ENCODE measurements at regions not wholly inside any gene's neighbourhood (a gene's known extent, or its start where the extent isn't known, plus 50 kb on each side); places are given as distances from the start of the nearest gene placed in this dataset.

GRCh38 chr6:133637874-133638273 lies 251.0 kb upstream of the TCF21 start:
- Histone ChIP-seq H2BK120ac (ENCODE audit: insufficient read depth, low read length, poor library complexity) (no peak overlapping the region), H3K9ac (ENCODE audit: low read length) (no peak overlapping the region), H3K23ac (ENCODE audit: low read length) (no peak overlapping the region), H4K8ac (ENCODE audit: low read depth, low read length) (no peak overlapping the region), H4K91ac (ENCODE audit: low read depth, low read length) (no peak overlapping the region), H3K79me2 (ENCODE audit: control insufficient read depth, insufficient read depth, low read length, poor library complexity) (no peaks in the 10 kb centered on the region), H3K9me3 (ENCODE audit: insufficient read depth, low read depth, low read length) (no peaks in the 10 kb centered on the region), H2AK5ac (ENCODE audit: low read length) (no peak overlapping the region), H3K36me3 (ENCODE audit: control insufficient read depth in 1 of 2, insufficient read depth in 2 of 2, low read length in 2 of 2) (no peaks in the 10 kb centered on the region), H3K14ac (ENCODE audit: low read length) (no peak overlapping the region), H2BK12ac (ENCODE audit: low read length) (no peak overlapping the region), H3K4ac (ENCODE audit: low read depth, low read length) (no peak overlapping the region), H2AFZ (ENCODE audit: insufficient read depth, low read length, poor library complexity) (no peak overlapping the region), H2BK5ac (ENCODE audit: low read depth, low read length, poor library complexity) (no peak overlapping the region), H3K27ac (ENCODE audit: low read depth, low read length) (no peak overlapping the region), H3K27me3 (ENCODE audit: insufficient read depth, low read length) (no peaks in the 10 kb centered on the region), H4K12ac (ENCODE audit: low read depth, low read length) (no peak overlapping the region), H3K4me1 (ENCODE audit: control insufficient read depth in 1 of 2, insufficient read depth in 2 of 2, low read length in 2 of 2) (no peaks in the 10 kb centered on the region), H3K4me2 (ENCODE audit: low read length) (no peak overlapping the region), H3K79me1 (ENCODE audit: low read length) (no peaks in the 10 kb centered on the region), H3K4me3 (ENCODE audit: low read depth, low read length) (no peak overlapping the region), H3K18ac (ENCODE audit: low read length) (no peak overlapping the region)
- no peak for DNase-seq
- no CpG with 5 or more reads among the region's 6 CpGs for WGBS (ENCODE audit: extremely low coverage, insufficient coverage, insufficient read length)

- H3K4me3 ChIP-seq (ENCODE audit: low read depth, low read length) = no peak overlapping the region
- no CpG with 5 or more reads among the region's 5 CpGs for WGBS (ENCODE audit: extremely low coverage, insufficient coverage, insufficient read length)
- H3K9me3 ChIP-seq (ENCODE audit: insufficient read depth, low read depth, low read length) = no peaks in the 10 kb centered on the region
- no peak overlapping the region for H4K8ac ChIP-seq (ENCODE audit: low read depth, low read length)
- DNase-seq = no peak
- H2BK12ac ChIP-seq (ENCODE audit: low read length) = no peak overlapping the region
- H2BK5ac ChIP-seq (ENCODE audit: low read depth, low read length, poor library complexity) = no peak overlapping the region
- H3K4me1 ChIP-seq (ENCODE audit: control insufficient read depth in 1 of 2, insufficient read depth in 2 of 2, low read length in 2 of 2) = no peaks in the 10 kb centered on the region
- no peaks in the 10 kb centered on the region for H3K79me2 ChIP-seq (ENCODE audit: control insufficient read depth, insufficient read depth, low read length, poor library complexity)
- H3K4me2 ChIP-seq (ENCODE audit: low read length) = no peak overlapping the region
- H2BK120ac ChIP-seq (ENCODE audit: insufficient read depth, low read length, poor library complexity) = no peak overlapping the region
- H4K91ac ChIP-seq (ENCODE audit: low read depth, low read length) = no peak overlapping the region
- no peaks in the 10 kb centered on the region for H3K79me1 ChIP-seq (ENCODE audit: low read length)
- H3K14ac ChIP-seq (ENCODE audit: low read length) = no peak overlapping the region
- H3K9ac ChIP-seq (ENCODE audit: low read length) = no peak overlapping the region
- no peak overlapping the region for H3K18ac ChIP-seq (ENCODE audit: low read length)
- H3K36me3 ChIP-seq (ENCODE audit: control insufficient read depth in 1 of 2, insufficient read depth in 2 of 2, low read length in 2 of 2) = no peaks in the 10 kb centered on the region
- no peak overlapping the region for H4K12ac ChIP-seq (ENCODE audit: low read depth, low read length)
- H2AFZ ChIP-seq (ENCODE audit: insufficient read depth, low read length, poor library complexity) = no peak overlapping the region
- no peak overlapping the region for H3K27ac ChIP-seq (ENCODE audit: low read depth, low read length)
- H3K27me3 ChIP-seq (ENCODE audit: insufficient read depth, low read length) = no peaks in the 10 kb centered on the region
- no peak overlapping the region for H2AK5ac ChIP-seq (ENCODE audit: low read length)
- H3K4ac ChIP-seq (ENCODE audit: low read depth, low read length) = no peak overlapping the region
- H3K23ac ChIP-seq (ENCODE audit: low read length) = no peak overlapping the region
These were observed 247.8 kb upstream of the TCF21 start for GRCh38 chr6:133641104-133641503.

GRCh38 chr6:133644548-133644891 lies 244.4 kb upstream of the TCF21 start:
- H3K4ac ChIP-seq (ENCODE audit: low read depth, low read length) = no peak overlapping the region
- no peaks in the 10 kb centered on the region for H3K4me1 ChIP-seq (ENCODE audit: control insufficient read depth in 1 of 2, insufficient read depth in 2 of 2, low read length in 2 of 2)
- DNase-seq = no peak
- no peak overlapping the region for H3K4me2 ChIP-seq (ENCODE audit: low read length)
- H2BK12ac ChIP-seq (ENCODE audit: low read length) = no peak overlapping the region
- H4K91ac ChIP-seq (ENCODE audit: low read depth, low read length) = no peak overlapping the region
- no peaks in the 10 kb centered on the region for H3K79me2 ChIP-seq (ENCODE audit: control insufficient read depth, insufficient read depth, low read length, poor library complexity)
- no peaks in the 10 kb centered on the region for H3K79me1 ChIP-seq (ENCODE audit: low read length)
- no peaks in the 10 kb centered on the region for H3K9me3 ChIP-seq (ENCODE audit: insufficient read depth, low read depth, low read length)
- H3K36me3 ChIP-seq (ENCODE audit: control insufficient read depth in 1 of 2, insufficient read depth in 2 of 2, low read length in 2 of 2) = no peaks in the 10 kb centered on the region
- H2AK5ac ChIP-seq (ENCODE audit: low read length) = no peak overlapping the region
- no peak overlapping the region for H3K18ac ChIP-seq (ENCODE audit: low read length)
- H3K4me3 ChIP-seq (ENCODE audit: low read depth, low read length) = no peak overlapping the region
- H2BK120ac ChIP-seq (ENCODE audit: insufficient read depth, low read length, poor library complexity) = no peak overlapping the region
- H2AFZ ChIP-seq (ENCODE audit: insufficient read depth, low read length, poor library complexity) = no peak overlapping the region
- no peak overlapping the region for H3K27ac ChIP-seq (ENCODE audit: low read depth, low read length)
- no peak overlapping the region for H3K9ac ChIP-seq (ENCODE audit: low read length)
- no peak overlapping the region for H4K8ac ChIP-seq (ENCODE audit: low read depth, low read length)
- no peak overlapping the region for H3K23ac ChIP-seq (ENCODE audit: low read length)
- no peaks in the 10 kb centered on the region for H3K27me3 ChIP-seq (ENCODE audit: insufficient read depth, low read length)
- no peak overlapping the region for H4K12ac ChIP-seq (ENCODE audit: low read depth, low read length)
- H2BK5ac ChIP-seq (ENCODE audit: low read depth, low read length, poor library complexity) = no peak overlapping the region
- WGBS (ENCODE audit: extremely low coverage, insufficient coverage, insufficient read length) = no CpG with 5 or more reads among the region's 4 CpGs
- H3K14ac ChIP-seq (ENCODE audit: low read length) = no peak overlapping the region

DNA sequence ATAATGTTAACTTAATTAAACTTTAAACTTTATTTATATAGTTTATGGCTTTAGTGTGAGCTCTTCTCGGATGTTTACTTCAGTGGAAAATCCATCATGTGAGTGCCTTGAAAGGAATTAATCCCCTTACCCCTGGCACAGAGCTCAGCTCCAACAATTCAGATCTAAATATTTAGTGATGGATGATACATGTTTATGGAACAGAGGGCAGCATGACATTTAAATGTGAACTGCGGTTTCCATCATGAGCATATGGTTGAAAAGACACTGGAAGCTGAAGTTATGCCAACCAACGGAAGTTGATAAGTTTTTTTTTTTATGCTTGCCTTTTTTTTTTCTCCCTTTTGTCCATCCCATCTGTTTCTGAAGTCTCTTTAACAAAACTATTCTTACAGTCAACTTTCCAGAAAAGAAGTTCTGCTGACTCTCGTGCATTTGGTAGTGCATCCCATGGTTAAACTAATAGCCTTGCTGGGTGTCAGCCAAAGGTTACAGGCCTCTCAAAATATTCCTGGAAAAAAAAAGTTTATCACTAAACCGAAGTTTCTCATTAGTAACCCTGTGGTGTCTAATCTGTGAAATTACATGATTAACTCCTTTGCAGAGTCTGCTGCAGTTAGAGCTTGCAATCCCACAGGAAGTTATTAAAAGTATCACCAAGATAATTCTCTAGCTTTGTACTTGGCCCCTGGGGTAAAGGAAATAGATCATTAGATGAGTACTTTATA lies 243.9 kb upstream of the TCF21 start:
- Histone ChIP-seq H2AK5ac (ENCODE audit: low read length) (no peak overlapping the region), H3K9ac (ENCODE audit: low read length) (no peak overlapping the region), H2BK5ac (ENCODE audit: low read depth, low read length, poor library complexity) (no peak overlapping the region), H3K27ac (ENCODE audit: low read depth, low read length) (no peak overlapping the region), H3K4me2 (ENCODE audit: low read length) (no peak overlapping the region), H3K18ac (ENCODE audit: low read length) (no peak overlapping the region), H3K4me1 (ENCODE audit: control insufficient read depth in 1 of 2, insufficient read depth in 2 of 2, low read length in 2 of 2) (no peaks in the 10 kb centered on the region), H3K4me3 (ENCODE audit: low read depth, low read length) (no peak overlapping the region), H4K8ac (ENCODE audit: low read depth, low read length) (no peak overlapping the region), H3K36me3 (ENCODE audit: control insufficient read depth in 1 of 2, insufficient read depth in 2 of 2, low read length in 2 of 2) (no peaks in the 10 kb centered on the region), H3K9me3 (ENCODE audit: insufficient read depth, low read depth, low read length) (no peaks in the 10 kb centered on the region), H3K4ac (ENCODE audit: low read depth, low read length) (no peak overlapping the region), H4K12ac (ENCODE audit: low read depth, low read length) (no peak overlapping the region), H3K79me1 (ENCODE audit: low read length) (no peaks in the 10 kb centered on the region), H2AFZ (ENCODE audit: insufficient read depth, low read length, poor library complexity) (no peak overlapping the region), H3K23ac (ENCODE audit: low read length) (no peak overlapping the region), H2BK12ac (ENCODE audit: low read length) (no peak overlapping the region), H4K91ac (ENCODE audit: low read depth, low read length) (no peak overlapping the region), H3K27me3 (ENCODE audit: insufficient read depth, low read length) (no peaks in the 10 kb centered on the region), H3K14ac (ENCODE audit: low read length) (no peak overlapping the region), H2BK120ac (ENCODE audit: insufficient read depth, low read length, poor library complexity) (no peak overlapping the region), H3K79me2 (ENCODE audit: control insufficient read depth, insufficient read depth, low read length, poor library complexity) (no peaks in the 10 kb centered on the region)
- WGBS (ENCODE audit: extremely low coverage, insufficient coverage, insufficient read length) = no CpG with 5 or more reads among the region's 5 CpGs
- no peak for DNase-seq
